ENCODE measurements at regions not wholly inside any gene's neighbourhood (a gene's known extent, or its start where the extent isn't known, plus 50 kb on each side); places are given as distances from the start of the nearest gene placed in this dataset.

GRCh38 chr2:12119841-12120240, 373.4 kb downstream of the LPIN1 start:
- no peak overlapping the region for H3K4me3 ChIP-seq (replicated peaks in 1 of 3)
- DNase-seq, result no peak
- H3K36me3 ChIP-seq, result no peaks in the 10 kb centered on the region
- intact Hi-C loops (cut with DNase I), result no loop called here
- H3K27ac ChIP-seq, result no peak overlapping the region
- H3K27me3 ChIP-seq, result no peaks in the 10 kb centered on the region
- TF ChIP-seq POLR2A (IDR thresholded peaks at IDR 0.05) (no peak), CTCF (IDR thresholded peaks at IDR 0.05) (no peak)
- no peaks in the 10 kb centered on the region for H3K9me3 ChIP-seq
- H3K4me1 ChIP-seq, result no peaks in the 10 kb centered on the region

- intact Hi-C loops (cut with DNase I), result no loop called here
- no peaks in the 10 kb centered on the region for H3K4me1 ChIP-seq
- DNase-seq, result no peak
- no peaks in the 10 kb centered on the region for H3K27me3 ChIP-seq
- WGBS, 2 donors, result 84 to 89% methylated on average over 7 of the region's 7 CpGs
- no peaks in the 10 kb centered on the region for H3K9me3 ChIP-seq
- H3K36me3 ChIP-seq, result no peaks in the 10 kb centered on the region
- TF ChIP-seq POLR2A (IDR thresholded peaks at IDR 0.05), result no peak
- no peak for TF ChIP-seq CTCF (IDR thresholded peaks at IDR 0.05)
- no peak overlapping the region for H3K27ac ChIP-seq
- H3K4me3 ChIP-seq (replicated peaks in 1 of 3), result no peak overlapping the region
Measured at GRCh38 chr2:12120281-12121150, 374.1 kb downstream of the LPIN1 start.

- no peaks in the 10 kb centered on the region for H3K9me3 ChIP-seq
- H3K4me3 ChIP-seq (replicated peaks in 1 of 3), result no peak overlapping the region
- intact Hi-C loops (cut with DNase I), result no loop called here
- H3K4me1 ChIP-seq, result no peaks in the 10 kb centered on the region
- TF ChIP-seq CTCF (IDR thresholded peaks at IDR 0.05) (no peak), POLR2A (IDR thresholded peaks at IDR 0.05) (no peak)
- no peak overlapping the region for H3K27ac ChIP-seq
- no peaks in the 10 kb centered on the region for H3K36me3 ChIP-seq
- no peaks in the 10 kb centered on the region for H3K27me3 ChIP-seq
- no peak for DNase-seq
- WGBS, 2 donors, result 97 to 100% methylated on average over 1 of the region's 1 CpG
Measured at GRCh38 chr2:12124790-12125189, 378.4 kb downstream of the LPIN1 start.

GRCh38 chr2:12126318-12126717, 379.9 kb downstream of the LPIN1 start:
- no peak for DNase-seq
- H3K9me3 ChIP-seq, result no peaks in the 10 kb centered on the region
- no peaks in the 10 kb centered on the region for H3K4me1 ChIP-seq
- no peaks in the 10 kb centered on the region for H3K36me3 ChIP-seq
- no peaks in the 10 kb centered on the region for H3K27me3 ChIP-seq
- intact Hi-C loops (cut with DNase I), result no loop called here
- H3K4me3 ChIP-seq (replicated peaks in 1 of 3), result no peak overlapping the region
- TF ChIP-seq CTCF (IDR thresholded peaks at IDR 0.05), result no peak
- no peak overlapping the region for H3K27ac ChIP-seq
- WGBS, 2 donors, result 85 to 92% methylated on average over 3 of the region's 3 CpGs

GRCh38 chr2:12127638-12128037, 381.2 kb downstream of the LPIN1 start:
- Histone ChIP-seq H3K4me3 (replicated peaks in 1 of 3) (no peak overlapping the region), H3K9me3 (no peaks in the 10 kb centered on the region), H3K27ac (no peak overlapping the region), H3K4me1 (no peaks in the 10 kb centered on the region), H3K36me3 (no peaks in the 10 kb centered on the region), H3K27me3 (no peaks in the 10 kb centered on the region)
- DNase-seq, result no peak
- TF ChIP-seq CTCF (IDR thresholded peaks at IDR 0.05), result no peak
- TF ChIP-seq POLR2A (IDR thresholded peaks at IDR 0.05), result no peak
- WGBS, 2 donors, result 72 to 81% methylated on average over 2 of the region's 2 CpGs
- intact Hi-C loops (cut with DNase I), result no loop called here
